MV-4-11 (cell line): ENCODE measurements at regions not wholly inside any gene's neighbourhood (a gene's known extent, or its start where the extent isn't known, plus 50 kb on each side); places are given as distances from the start of the nearest gene placed in this dataset.

Source experiments
- DNase-seq: peaks from one replicate; lab custom pipeline; 2025; lab: John Stamatoyannopoulos, UW

DNA sequence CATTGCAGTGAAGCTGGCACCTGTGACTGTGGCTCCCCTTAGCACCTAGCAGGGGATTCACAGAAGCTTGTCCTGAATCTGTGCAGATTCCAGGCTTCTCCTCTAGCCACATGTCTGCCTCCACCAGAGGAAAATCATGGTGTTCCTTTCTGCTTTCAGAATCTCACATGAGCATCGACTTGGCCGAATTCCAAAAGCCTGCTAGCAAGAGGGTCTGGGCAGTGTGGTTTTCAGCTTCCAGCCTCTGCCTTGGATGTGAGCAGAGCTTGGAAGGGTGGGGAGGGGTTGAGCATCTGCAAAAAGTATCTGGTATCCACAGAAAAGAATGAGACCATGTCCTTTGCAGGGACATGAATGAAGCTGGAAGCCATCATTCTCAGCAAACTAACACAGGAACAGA, 911.1 kb downstream of the TBC1D22A start:
- no peak for DNase-seq

- no peak for DNase-seq
Measured at GRCh38 chr22:47672526-47672925, 910.1 kb downstream of the TBC1D22A start.

- DNase-seq: no peak
Measured at GRCh38 chr22:47665151-47665550, 902.7 kb downstream of the TBC1D22A start.

DNA sequence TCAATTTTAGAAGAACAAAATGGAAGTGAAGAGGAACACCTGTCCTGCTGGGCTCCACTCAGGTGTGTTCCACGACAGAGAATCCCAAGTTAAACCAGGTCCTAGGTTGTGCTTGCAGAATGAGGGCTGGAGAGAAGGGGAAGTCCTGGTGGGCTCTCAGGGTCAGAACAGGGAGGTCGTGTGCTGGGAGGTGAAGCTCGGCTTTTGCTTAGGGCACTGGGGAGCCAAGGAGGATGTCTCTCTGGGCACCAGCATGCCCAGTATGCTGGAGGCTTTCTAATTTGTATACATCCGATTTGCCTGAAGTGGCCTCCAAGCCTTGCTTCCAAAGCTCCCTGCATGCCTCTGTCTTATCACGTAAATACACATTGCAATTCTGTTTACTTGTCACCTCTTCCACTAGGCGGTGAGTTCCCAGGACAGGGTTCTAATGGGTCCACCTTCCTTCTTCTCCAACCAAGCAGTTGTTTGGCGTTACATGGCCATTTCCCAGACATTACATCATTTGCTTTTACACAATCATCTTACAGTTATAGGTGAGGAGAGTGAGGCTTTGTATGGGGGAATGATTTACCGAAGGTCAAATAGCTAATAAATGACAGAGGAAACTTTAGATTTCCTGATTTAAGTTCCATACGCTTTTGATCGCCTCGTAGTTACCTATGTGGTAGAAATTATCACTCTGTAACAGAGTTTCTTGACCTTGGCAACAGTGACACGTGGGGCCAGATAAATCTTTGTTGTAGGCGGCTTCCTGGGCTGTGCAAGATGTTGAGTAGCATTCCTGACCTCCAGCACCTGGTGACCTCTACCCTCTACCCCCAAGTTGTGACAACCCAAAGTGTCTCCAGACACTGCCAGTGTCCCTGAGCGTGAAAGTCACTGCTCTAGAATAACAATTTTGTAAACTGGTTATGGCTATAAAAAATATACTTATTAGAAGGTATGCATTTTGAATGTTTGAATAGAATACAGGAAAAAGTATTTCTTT, 901.5 kb downstream of the TBC1D22A start:
- no peak for DNase-seq

- no peak for DNase-seq
Measured at GRCh38 chr22:47659467-47660223, 897.2 kb downstream of the TBC1D22A start.

GRCh38 chr22:47658182-47658581, 895.7 kb downstream of the TBC1D22A start:
- no peak for DNase-seq

- DNase-seq: no peak
Measured at GRCh38 chr22:47657224-47657623, 894.8 kb downstream of the TBC1D22A start.

DNA sequence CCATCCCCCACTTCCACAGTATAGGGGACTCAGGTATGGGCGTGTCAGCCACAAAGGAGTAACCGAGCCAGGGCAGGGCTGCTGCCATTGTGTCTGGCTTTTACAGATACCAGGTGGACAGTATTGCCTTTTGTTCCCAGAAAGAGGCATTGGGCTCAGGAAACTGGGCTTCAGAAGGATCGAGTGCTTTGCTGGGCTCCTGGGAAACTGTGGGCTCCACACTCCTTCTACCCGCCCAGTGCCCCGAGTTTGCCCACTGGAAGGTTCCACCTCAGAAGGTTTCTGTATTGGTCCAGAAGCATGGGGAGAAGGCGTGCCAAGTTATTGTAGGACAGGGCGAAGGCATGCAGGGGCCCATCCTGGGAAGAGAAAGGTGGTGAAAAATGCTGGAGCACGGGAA, 894.4 kb downstream of the TBC1D22A start:
- no peak for DNase-seq

GRCh38 chr22:47655930-47656329, 893.5 kb downstream of the TBC1D22A start:
- DNase-seq: no peak

DNA sequence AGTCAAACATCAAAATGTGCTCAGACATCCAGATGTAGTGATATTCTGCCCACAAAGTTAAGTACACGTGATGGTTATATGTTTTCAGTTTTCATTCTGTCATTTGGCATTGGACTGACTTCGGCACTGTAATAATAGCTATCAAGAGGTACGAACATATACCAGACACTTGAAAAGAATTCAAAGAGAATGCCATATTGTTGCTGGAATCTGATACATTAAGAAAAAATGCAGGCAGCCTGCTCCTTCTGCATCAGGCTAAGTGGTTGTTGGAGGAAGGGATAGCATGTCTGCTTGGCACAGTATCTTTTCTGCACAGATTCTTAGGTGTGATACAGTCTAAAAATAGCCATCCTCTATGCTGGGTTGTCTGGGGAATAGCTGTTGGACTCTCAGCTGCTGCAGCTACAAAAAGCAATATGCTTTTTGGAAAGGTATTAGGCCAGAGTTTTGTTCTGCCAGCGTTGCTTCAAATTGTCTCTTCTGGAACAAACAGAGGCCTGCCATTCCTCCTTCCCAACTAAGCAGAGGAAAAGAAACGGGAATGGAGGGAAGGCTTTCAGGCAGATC, 892.6 kb downstream of the TBC1D22A start:
- DNase-seq: no peak

GRCh38 chr22:47653921-47654320, 891.5 kb downstream of the TBC1D22A start:
- no peak for DNase-seq

GRCh38 chr22:47651216-47651987, 889.0 kb downstream of the TBC1D22A start:
- DNase-seq: no peak

- DNase-seq: no peak
Measured at GRCh38 chr22:47647720-47648119, 885.3 kb downstream of the TBC1D22A start.

DNA sequence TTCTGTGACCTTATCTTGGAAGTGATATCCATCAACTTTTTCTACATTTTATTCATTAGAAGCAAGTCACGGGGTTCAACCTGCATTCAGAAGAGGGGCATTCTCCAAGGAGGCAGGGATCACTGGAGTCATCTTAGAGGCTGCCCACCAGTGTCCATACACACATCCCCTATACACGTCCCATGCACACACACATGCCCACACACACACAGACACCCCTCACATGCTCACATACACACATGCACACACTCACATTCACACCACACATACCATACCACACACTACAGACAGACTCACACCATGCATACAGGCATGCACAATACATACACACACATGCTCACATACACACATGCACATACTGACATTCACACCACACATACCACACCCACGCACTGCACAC, 884.7 kb downstream of the TBC1D22A start:
- DNase-seq: no peak

- no peak for DNase-seq
Measured at GRCh38 chr22:47645923-47646322, 883.5 kb downstream of the TBC1D22A start.

DNA sequence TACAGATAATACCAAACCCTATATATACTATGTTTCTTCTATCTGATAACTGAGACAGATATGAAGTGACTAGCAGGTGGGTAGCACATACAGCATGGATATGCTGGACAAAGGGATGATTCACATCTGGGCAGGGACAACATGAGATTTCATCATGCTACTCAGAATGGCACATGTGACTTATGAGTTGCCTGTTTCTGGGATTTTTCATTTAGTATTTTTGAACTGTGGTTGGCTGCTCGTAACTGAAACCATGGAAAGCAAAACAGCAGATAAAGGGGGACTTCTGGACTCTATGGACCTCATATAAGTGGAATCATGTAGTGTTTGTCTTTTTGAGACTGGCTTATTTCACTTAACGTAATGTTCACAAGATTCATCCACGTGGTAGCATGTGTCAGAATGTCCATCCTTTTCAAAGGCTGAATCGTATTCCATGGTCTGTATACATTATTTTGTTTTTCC, 883.0 kb downstream of the TBC1D22A start:
- DNase-seq: no peak

DNA sequence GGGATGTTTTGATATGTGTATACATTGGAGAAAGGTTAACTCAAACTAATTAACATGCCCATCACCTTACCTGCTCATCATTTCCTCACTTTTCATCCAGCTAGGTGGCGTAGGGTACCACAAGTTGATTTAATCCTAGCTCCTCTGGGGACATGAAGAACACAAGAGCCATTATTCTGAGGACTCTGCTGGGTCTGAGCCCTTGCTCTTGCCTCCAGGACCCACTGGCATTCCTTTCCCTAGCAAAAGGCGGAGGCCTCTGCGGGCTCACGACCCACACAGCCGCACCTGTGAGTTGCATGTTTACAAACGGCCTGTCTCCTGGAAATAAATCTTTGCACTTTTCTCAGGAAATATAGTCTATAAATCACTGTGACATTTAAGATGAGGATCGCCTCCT, 871.9 kb downstream of the TBC1D22A start:
- no peak for DNase-seq

- no peak for DNase-seq
Measured at GRCh38 chr22:47633111-47633510, 870.7 kb downstream of the TBC1D22A start.

- DNase-seq: no peak
Measured at GRCh38 chr22:47632701-47633100, 870.3 kb downstream of the TBC1D22A start.

- DNase-seq: no peak
Measured at GRCh38 chr22:47631571-47632102, 869.2 kb downstream of the TBC1D22A start.

DNA sequence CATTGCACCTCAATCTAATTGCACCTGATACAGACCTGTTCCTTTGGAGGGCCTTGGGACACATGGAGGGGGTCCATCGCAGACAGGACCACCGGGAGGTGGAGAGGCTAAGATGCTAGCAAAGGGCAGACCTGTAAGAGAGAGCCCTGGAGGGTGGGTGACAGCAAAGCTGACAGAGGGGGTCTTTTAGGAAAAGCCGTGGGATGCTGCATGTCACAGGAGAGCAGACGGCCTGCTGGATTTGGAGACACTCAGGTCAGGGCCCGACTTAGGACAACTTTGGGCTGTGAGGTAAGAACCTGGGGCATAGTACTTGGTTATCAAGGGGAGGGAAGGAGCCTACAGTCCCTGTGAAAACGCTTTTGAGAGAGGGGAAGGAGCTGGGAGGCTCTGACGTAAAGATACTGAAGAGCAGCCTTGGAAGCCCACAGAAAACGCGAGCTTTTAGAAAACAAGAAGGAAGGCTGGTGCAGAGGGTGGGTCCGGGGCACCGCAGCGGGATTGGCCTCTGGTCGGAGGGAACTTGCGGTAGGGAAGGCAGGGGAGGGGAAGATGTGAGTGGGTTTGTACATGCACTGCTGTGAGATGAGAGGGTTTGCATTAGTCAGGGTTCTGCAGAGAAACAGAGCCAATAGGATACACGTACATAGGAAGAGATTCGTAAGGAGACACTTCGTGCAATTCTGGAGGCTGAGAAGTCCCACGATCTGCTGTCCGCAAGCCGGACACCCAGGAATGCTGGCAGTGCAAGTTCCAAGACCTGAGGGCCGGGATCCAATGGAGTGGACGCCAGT, 868.5 kb downstream of the TBC1D22A start:
- DNase-seq: no peak
